GM19238 (cell line): ENCODE measurements at regions not wholly inside any gene's neighbourhood (a gene's known extent, or its start where the extent isn't known, plus 50 kb on each side); places are given as distances from the start of the nearest gene placed in this dataset.

Experiments used
- DNase-seq: peaks from one replicate; pipeline ENCODE4 v3.0.0; 2011; ENCODE audit warnings: low spot score; ENCODE audit not compliant: insufficient read length

- DNase-seq: no peak
Measured at GRCh38 chr3:56985878-56986277, 74.6 kb upstream of the SPATA12 start.

DNA sequence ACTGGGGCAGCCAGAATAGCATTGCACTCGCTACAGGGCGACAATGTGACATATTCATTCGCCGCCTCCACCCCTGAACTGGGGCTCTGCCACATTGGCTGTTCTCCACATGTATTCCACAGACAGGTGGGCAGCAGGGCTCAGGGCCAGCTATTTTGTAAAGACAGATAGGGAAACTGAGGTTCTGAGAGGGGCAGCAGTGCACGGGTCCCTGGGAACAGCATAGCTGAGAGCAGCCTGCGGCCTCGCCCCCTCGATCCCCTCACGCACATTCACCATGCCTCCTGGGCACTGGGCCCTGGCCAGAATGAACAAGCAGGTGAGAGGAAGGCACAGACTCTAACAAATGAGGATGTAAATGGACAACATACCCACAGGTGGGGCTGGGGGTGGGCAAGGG lies 75.0 kb upstream of the SPATA12 start:
- no peak for DNase-seq

GRCh38 chr3:56983427-56983826 lies 77.0 kb upstream of the SPATA12 start:
- DNase-seq: no peak

DNA sequence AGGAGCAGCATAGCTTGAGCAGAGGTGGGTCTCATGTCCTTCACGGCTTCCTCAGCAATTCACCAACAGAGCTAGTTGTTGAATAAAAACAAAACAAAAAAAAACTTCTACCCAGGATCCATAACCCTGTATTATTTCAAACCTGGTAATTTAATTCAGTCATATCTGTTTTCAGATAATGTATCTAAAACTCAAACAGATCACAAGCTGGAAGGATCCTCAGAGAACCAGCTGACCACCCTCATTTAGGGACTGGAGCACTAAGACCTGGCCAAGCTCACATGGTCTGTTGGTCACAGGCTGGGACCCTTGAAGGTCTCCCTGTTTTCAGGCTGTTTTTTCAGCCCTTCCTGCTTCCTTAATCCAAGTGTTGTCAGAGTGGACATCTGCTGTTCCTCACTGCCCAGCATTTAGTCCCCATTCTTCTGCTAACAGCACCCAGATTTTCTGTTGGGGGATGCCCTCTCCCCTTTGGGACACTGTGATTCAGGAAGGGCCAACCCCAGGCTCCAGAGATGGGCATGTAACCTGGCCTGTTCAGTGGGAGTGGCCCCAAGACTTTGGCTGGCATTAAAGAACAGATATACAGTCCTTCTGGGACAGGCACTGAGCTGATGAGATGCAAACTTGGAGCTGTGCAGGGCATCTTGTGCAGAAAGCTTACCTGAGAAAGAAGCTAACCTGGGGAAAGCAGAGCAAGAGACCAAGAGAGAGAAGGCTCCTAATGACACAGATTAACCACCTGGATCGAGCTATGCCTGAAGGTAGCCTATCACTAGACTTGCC lies 78.8 kb upstream of the SPATA12 start:
- DNase-seq: no peak

GRCh38 chr3:56980798-56981390 lies 79.6 kb upstream of the SPATA12 start:
- DNase-seq: no peak

DNA sequence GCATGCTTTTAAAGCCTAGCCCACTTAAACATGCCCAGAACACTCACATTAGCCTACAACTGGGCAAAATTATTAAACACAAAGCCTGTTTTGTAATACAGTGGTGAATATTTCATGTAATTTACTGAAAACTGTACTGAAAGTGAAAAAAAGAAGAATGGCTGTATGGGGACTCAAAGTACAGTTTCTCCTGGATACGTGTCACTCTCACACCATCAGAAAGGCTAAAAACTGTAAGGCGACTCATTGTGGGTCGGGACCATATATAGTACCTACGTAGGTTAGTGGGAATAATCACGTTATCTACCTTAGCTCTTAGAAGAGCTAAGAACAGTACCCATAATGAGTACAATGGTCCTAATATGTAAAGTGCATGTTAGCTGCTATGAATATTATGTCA lies 80.2 kb upstream of the SPATA12 start:
- DNase-seq: no peak

GRCh38 chr3:56979791-56980190 lies 80.7 kb upstream of the SPATA12 start:
- DNase-seq: no peak

DNA sequence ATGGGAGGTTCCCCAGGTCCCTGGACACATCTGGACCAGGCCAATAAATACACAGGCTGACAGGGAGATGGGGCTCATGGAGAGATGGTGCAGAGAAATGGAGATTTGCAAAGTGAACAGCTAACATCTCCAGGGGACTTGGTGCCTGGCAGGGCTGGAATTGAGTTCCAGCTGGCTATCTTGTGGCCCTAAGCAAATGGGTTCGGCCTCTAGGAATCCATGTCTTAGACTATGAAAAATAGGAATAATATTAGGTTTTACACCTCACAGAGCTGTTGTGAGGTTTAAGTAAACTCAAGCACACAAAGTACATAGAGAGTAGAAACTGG lies 82.9 kb upstream of the SPATA12 start:
- DNase-seq: no peak

GRCh38 chr3:56976651-56977560 lies 83.6 kb upstream of the SPATA12 start:
- no peak for DNase-seq

- DNase-seq: no peak
Measured at GRCh38 chr3:56975567-56975966, 84.9 kb upstream of the SPATA12 start.

- no peak for DNase-seq
Measured at GRCh38 chr3:56974247-56974930, 86.1 kb upstream of the SPATA12 start.

DNA sequence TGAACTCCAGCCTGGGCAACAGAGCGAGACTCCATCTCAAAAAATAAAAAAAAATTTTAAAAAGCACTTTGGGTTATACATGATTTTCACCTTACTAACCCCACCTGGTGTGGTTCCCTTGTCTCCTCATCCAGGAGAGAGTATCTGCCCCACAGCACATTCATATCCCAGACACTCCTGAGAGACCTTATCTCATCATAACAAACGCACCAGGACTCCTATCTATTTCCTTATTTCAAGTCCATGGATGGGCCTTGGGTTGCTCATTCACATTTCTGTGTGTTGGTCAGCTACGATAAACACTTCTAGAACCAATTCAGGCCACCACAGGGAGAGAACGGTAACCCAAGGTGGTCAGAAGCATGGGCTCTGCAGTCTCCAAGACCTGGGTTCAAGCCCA lies 88.6 kb upstream of the SPATA12 start:
- no peak for DNase-seq

- DNase-seq: no peak
Measured at GRCh38 chr3:56971261-56971660, 89.2 kb upstream of the SPATA12 start.

- no peak for DNase-seq
Measured at GRCh38 chr3:56970461-56970879, 90.0 kb upstream of the SPATA12 start.

GRCh38 chr3:56969851-56970250 lies 90.6 kb upstream of the SPATA12 start:
- DNase-seq: no peak

DNA sequence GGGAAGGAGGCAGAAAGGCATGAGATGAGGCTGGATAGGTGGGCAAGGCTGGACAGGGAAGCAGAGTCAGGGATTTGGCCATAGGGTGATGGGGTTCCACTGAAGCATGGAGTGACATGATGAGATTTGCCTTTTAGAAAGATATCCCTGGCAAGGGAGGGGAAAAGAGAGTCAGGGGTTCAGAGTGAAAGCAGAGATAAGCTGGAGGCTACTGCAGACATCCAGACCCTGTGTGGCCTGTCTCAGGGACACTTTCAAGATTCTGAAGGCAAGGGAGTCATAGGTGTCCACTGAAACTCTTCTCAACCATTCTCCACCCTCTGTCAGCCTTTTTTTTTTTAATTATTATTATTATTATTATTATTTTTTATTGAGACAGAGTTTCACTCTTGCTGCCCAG lies 94.0 kb upstream of the SPATA12 start:
- no peak for DNase-seq

DNA sequence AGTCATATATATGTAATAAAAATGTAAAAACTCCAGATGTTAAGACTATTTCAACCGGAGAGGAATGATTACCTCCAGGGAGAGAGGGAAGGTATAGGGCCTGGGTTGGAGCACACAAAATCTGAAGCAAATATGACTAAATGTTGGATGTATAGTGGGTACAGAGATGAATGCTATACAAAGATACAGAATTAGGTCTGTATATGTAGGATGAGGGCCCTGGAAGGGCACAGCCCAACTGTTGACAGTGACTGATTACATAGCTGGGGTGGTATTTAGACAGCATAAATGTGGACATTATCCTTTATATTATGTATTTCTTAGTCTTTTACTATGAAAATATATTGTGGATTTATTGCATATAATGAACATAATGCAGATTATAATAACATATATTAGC lies 94.4 kb upstream of the SPATA12 start:
- DNase-seq: no peak

DNA sequence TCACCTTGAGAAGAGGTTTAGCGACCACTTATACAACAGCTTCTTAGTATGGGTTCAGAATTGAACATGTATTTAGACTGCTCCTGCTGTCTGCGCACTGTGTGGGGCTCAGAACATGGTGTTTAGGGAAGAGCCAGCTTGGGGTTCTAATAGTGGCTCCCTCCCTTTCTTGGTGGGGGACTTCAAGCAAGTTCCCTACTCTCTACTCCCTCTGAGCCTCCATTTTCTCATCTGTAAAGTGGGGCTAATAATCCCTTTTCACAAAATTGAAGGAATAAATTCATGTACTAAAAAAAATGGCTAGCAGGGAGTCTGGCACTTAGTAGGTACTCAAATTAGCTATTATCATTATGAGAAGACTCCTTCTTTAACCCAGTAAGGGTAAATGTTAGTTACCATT lies 97.5 kb upstream of the SPATA12 start:
- no peak for DNase-seq

DNA sequence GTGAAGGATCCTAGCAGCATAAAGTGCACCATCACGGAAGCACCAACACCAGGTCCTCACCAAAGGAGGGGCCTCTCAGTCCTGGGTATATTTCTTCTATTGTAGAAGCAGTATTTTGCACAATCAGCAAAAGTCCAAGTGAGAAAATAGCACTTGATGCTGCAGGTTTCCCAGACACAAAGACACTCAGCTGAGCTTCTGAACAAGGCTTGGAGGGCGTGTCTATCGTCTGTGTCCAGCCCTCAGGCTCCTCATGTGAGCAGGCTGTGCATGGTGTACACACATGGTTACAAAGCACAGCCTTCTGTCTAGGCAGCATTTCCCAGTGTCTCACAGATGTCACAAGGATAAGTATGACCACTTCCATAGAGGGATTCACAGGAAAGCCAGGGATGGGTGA lies 98.3 kb upstream of the SPATA12 start:
- DNase-seq: no peak

- no peak for DNase-seq
Measured at GRCh38 chr3:56960234-56960917, 100.1 kb upstream of the SPATA12 start.

DNA sequence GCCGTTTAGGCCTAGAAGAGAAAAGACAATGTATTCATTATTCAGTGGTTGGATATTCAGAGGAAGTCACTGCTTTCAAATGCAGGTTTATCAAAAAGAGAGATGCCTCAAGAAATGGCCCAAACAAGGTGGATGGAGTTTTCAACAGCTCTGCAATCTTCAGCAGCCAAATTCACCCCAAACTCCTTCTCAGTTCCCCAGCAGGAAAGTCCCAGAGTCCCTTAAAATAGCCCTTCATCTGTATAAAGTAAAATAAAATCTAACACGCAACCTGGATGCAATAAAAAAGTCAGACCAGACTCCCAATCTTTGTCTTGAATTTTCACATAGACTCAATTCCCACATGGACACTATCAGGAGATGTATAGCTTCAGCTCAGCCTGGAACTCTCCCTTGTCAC lies 101.6 kb upstream of the SPATA12 start:
- DNase-seq: no peak
